A549 (cell line): ENCODE measurements at regions not wholly inside any gene's neighbourhood (a gene's known extent, or its start where the extent isn't known, plus 50 kb on each side); places are given as distances from the start of the nearest gene placed in this dataset.

Experiments
- ATAC-seq, 2 experiments: fragments of 200-7000 bp in 1 of 2; fragments of >200 bp in 1 of 2; cut with Nextera tagmentation in 1 of 2; cut with Tn5 transposase in 1 of 2; 3 replicates each; pipeline versions ENCODE4 v1.8.0 to v1.9.1; 2018 to 2020; ENCODE audit warnings: mild to moderate bottlenecking in 1 of 2, moderate library complexity in 1 of 2
- CTCF ChIA-PET: fragments of 300-600 bp; sonication (Branson Sonifier 250); formaldehyde crosslinking; extraction: SDS; loops from one replicate; lab custom pipeline; 2021; ENCODE audit warnings: antibody characterized with exemption, inconsistent platforms; lab: Yijun Ruan, JAX
- POLR2A ChIA-PET: fragments of 350-600 bp; formaldehyde crosslinking; extraction: SDS; loops from one replicate; lab custom pipeline; 2021; ENCODE audit warnings: antibody characterized with exemption, inconsistent platforms; lab: Yijun Ruan, JAX
- DNase-seq, 2 experiments: peaks; one replicate each; pipeline versions ENCODE4 v3.0.0 to v3.0.0-alpha.2; 2011 to 2016; ENCODE audit warnings: low read depth in 1 of 2, low spot score in 1 of 2
- FAIRE-seq: peaks from 2 replicates; lab custom pipeline; 2011; peaks lifted over from hg19 to GRCh38; lab: Jason Lieb, UNC
- H3K27ac ChIP-seq, 2 experiments: fragments of >200 bp; sonication (Bioruptor Twin); formaldehyde crosslinking; 3 replicates each; pipeline ENCODE4 v1.5.1; 2016 to 2017
- H3K4me1 ChIP-seq: fragments of >200 bp; sonication (Bioruptor Twin); formaldehyde crosslinking; 3 replicates; pipeline ENCODE4 v1.6.1; 2016
- H3K4me2 ChIP-seq: fragments of >200 bp; sonication (Bioruptor Twin); formaldehyde crosslinking; 3 replicates; pipeline ENCODE4 v1.6.1; 2016
- H3K4me3 ChIP-seq: fragments of >200 bp; sonication (Bioruptor Twin); formaldehyde crosslinking; 3 replicates; pipeline ENCODE4 v1.5.1; 2016
- H3K9me3 ChIP-seq: fragments of >200 bp; sonication (Bioruptor Twin); formaldehyde crosslinking; 3 replicates; pipeline ENCODE4 v1.6.1; 2016
- BCL3 ChIP-seq: fragments of >200 bp; sonication (Bioruptor Twin); formaldehyde crosslinking; IDR thresholded peaks from 3 replicates; pipeline ENCODE4 v1.6.1; 2016
- BHLHE40 ChIP-seq: IDR thresholded peaks from 2 replicates; pipeline ENCODE4 v1.6.1; 2012; ENCODE audit warnings: low read depth, low read length, inconsistent platforms
- CBX2 ChIP-seq: fragments of 200-600 bp; sonication (generic); IDR thresholded peaks from 2 replicates; pipeline ENCODE4 v1.6.1; 2016; ENCODE audit warnings: low read depth, mild to moderate bottlenecking, borderline replicate concordance
- CHD4 ChIP-seq: fragments of 200-600 bp; sonication (generic); IDR thresholded peaks from 2 replicates; pipeline ENCODE4 v1.6.1; 2016; ENCODE audit warnings: antibody characterized with exemption, mild to moderate bottlenecking, borderline replicate concordance
- ELK1 ChIP-seq: fragments of 150-350 bp; IDR thresholded peaks from 2 replicates; pipeline ENCODE4 v1.6.1; 2014; ENCODE audit warnings: low read depth, mild to moderate bottlenecking, low read length
- EP300 ChIP-seq, 2 experiments: fragments of >200 bp; sonication (Bioruptor Twin); formaldehyde crosslinking; IDR thresholded peaks; 2 replicates in 1 of 2; 3 replicates in 1 of 2; pipeline ENCODE4 v1.6.1; 2016 to 2017
- FOSB ChIP-seq: fragments of 250-450 bp; sonication (Bioruptor Pico); IDR thresholded peaks from 2 replicates; pipeline ENCODE4 v1.5.0; 2020; ENCODE audit warnings: mild to moderate bottlenecking, moderate library complexity
- FOSL2 ChIP-seq, 2 experiments: fragments of 450-650 bp in 1 of 2; fragments of >200 bp in 1 of 2; sonication (Bioruptor Twin) in 1 of 2; formaldehyde crosslinking; IDR thresholded peaks; 2 replicates each; pipeline versions ENCODE4 v1.5.0 to v1.6.1; 2016 to 2020; ENCODE audit warnings: mild to moderate bottlenecking in 1 of 2, moderate library complexity in 1 of 2
- HDAC2 ChIP-seq: fragments of 200-600 bp; sonication (generic); IDR thresholded peaks from 2 replicates; pipeline ENCODE4 v1.6.1; 2016
- HEYL ChIP-seq: fragments of 250-450 bp; sonication (Bioruptor Pico); IDR thresholded peaks from 2 replicates; pipeline ENCODE4 v1.8.0; 2021; ENCODE audit warnings: mild to moderate bottlenecking, moderate library complexity
- KDM1A ChIP-seq: fragments of 200-600 bp; sonication (generic); IDR thresholded peaks from 2 replicates; pipeline ENCODE4 v1.6.1; 2016; ENCODE audit warnings: low read depth, mild to moderate bottlenecking
- MAZ ChIP-seq: fragments of 150-350 bp; IDR thresholded peaks from 2 replicates; pipeline ENCODE4 v1.6.1; 2014; ENCODE audit warnings: antibody characterized with exemption, low read depth, low read length, borderline replicate concordance
- NPAS2 ChIP-seq: fragments of 250-450 bp; sonication (Bioruptor Pico); IDR thresholded peaks from 2 replicates; pipeline ENCODE4 v1.8.0; 2022; ENCODE audit warnings: mild to moderate bottlenecking, moderate library complexity, borderline replicate concordance
- NR3C1 ChIP-seq: fragments of >200 bp; sonication (Bioruptor Twin); formaldehyde crosslinking; IDR thresholded peaks from 3 replicates; pipeline ENCODE4 v1.6.1; 2017
- POLR2AphosphoS2 ChIP-seq: conservative IDR thresholded peaks from 2 replicates; pipeline ENCODE4 v1.6.1; 2012; ENCODE audit warnings: low read length, improper control_type of control experiment, inconsistent platforms
- RARB ChIP-seq: fragments of 250-450 bp; sonication (Bioruptor Pico); IDR thresholded peaks from 2 replicates; pipeline ENCODE4 v1.8.0; 2021; ENCODE audit warnings: mild to moderate bottlenecking, moderate library complexity
- RCOR1 ChIP-seq: fragments of 150-350 bp; IDR thresholded peaks from 2 replicates; pipeline ENCODE4 v1.6.1; 2014; ENCODE audit warnings: antibody characterized with exemption, low read length, low read depth
- TFCP2L1 ChIP-seq: fragments of 250-450 bp; sonication (Bioruptor Pico); IDR thresholded peaks from 2 replicates; pipeline ENCODE4 v1.5.0; 2021; ENCODE audit warnings: mild to moderate bottlenecking
- TP53 ChIP-seq: fragments of 250-450 bp; sonication (Bioruptor Pico); IDR thresholded peaks from 2 replicates; pipeline ENCODE4 v1.5.0; 2021; ENCODE audit warnings: mild to moderate bottlenecking, moderate library complexity
- whole genome bisulfite sequencing: methylation state at CpG from one replicate; pipeline ENCODE4 v1.1.6; 2017; ENCODE audit errors: missing lambda C conversion rate; 5-methylcytosine and 5-hydroxymethylcytosine counted together
- TF ChIP-seq, protein P1 (sequence below): fragments of 250-450 bp; sonication (Bioruptor Pico); IDR thresholded peaks from 2 replicates; pipeline ENCODE4 v1.5.0; 2021; ENCODE audit warnings: mild to moderate bottlenecking, moderate library complexity, borderline replicate concordance
- TF ChIP-seq, protein P2 (sequence below): fragments of >200 bp; sonication (Bioruptor Twin); formaldehyde crosslinking; IDR thresholded peaks from 2 replicates; pipeline ENCODE4 v1.6.1; 2016
- TF ChIP-seq, protein P3 (sequence below): IDR thresholded peaks from 2 replicates; pipeline ENCODE4 v1.6.1; 2012; ENCODE audit warnings: low read depth, borderline replicate concordance
- TF ChIP-seq, protein P4 (sequence below): fragments of 450-650 bp; IDR thresholded peaks from 2 replicates; pipeline ENCODE4 v1.6.1; 2014; ENCODE audit warnings: antibody characterized with exemption
- TF ChIP-seq, protein P5 (sequence below): fragments of >200 bp; sonication (Bioruptor Twin); formaldehyde crosslinking; IDR thresholded peaks from 3 replicates; pipeline ENCODE4 v1.5.1; 2016

GRCh38 chr16:65500919-65501318, 379.1 kb upstream of the CDH11 start:
- ChIA-PET CTCF (no interaction called here), POLR2A (no interaction called here)
- Histone ChIP-seq H3K4me2 (no peak overlapping the region), H3K27ac (no peak overlapping the region), H3K9me3 (no peaks in the 10 kb centered on the region), H3K4me3 (no peak overlapping the region), H3K4me1 (no peaks in the 10 kb centered on the region)
- 15% methylated on average over 1 of the region's 1 CpG for WGBS
- TF ChIP-seq CBX2 (no peak), NR3C1 (no peak), TFCP2L1 (no peak), HEYL (CRISPR knock-in tag) (no peak)
- ATAC-seq: no peak
- DNase-seq: no peak
- FAIRE-seq: no peak

DNA sequence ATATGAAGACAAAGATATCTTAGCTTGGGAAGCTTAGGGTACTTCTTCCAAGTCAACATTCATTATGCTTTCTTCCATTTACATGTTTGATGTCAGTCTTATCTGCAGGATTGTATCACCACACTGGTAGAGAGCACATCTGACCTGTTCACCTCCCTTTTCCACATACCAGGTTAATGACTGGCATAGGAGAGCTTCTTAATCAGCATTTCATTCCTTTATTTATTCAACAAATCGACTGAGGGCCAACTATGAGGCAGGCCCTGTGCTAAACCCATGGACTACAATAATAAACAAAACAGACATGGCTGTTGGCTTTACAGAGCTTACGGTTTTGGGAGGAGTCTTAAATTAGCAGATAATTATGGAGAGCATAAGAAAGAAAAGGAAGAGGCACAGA, 378.1 kb upstream of the CDH11 start:
- no peak for TF ChIP-seq POLR2AphosphoS2
- TF ChIP-seq, protein P1, sequence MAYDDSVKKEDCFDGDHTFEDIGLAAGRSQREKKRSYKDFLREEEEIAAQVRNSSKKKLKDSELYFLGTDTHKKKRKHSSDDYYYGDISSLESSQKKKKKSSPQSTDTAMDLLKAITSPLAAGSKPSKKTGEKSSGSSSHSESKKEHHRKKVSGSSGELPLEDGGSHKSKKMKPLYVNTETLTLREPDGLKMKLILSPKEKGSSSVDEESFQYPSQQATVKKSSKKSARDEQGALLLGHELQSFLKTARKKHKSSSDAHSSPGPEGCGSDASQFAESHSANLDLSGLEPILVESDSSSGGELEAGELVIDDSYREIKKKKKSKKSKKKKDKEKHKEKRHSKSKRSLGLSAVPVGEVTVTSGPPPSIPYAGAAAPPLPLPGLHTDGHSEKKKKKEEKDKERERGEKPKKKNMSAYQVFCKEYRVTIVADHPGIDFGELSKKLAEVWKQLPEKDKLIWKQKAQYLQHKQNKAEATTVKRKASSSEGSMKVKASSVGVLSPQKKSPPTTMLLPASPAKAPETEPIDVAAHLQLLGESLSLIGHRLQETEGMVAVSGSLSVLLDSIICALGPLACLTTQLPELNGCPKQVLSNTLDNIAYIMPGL: no peak
- no peak for TF ChIP-seq RCOR1
- TF ChIP-seq, protein P2, sequence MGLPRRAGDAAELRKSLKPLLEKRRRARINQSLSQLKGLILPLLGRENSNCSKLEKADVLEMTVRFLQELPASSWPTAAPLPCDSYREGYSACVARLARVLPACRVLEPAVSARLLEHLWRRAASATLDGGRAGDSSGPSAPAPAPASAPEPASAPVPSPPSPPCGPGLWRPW: no peak
- TF ChIP-seq NR3C1: no peak
- TF ChIP-seq EP300 (IDR thresholded peaks at IDR 0.05): no peak
- TF ChIP-seq, protein P3, sequence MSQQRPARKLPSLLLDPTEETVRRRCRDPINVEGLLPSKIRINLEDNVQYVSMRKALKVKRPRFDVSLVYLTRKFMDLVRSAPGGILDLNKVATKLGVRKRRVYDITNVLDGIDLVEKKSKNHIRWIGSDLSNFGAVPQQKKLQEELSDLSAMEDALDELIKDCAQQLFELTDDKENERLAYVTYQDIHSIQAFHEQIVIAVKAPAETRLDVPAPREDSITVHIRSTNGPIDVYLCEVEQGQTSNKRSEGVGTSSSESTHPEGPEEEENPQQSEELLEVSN: no peak
- TF ChIP-seq FOSB (CRISPR knock-in tag): no peak
- WGBS: 0% methylated on average over 2 of the region's 2 CpGs
- Histone ChIP-seq H3K4me3 (no peak overlapping the region), H3K9me3 (no peaks in the 10 kb centered on the region), H3K27ac (no peak overlapping the region), H3K4me2 (no peak overlapping the region), H3K4me1 (no peaks in the 10 kb centered on the region)
- FAIRE-seq: no peak
- DNase-seq: no peak
- no peak for ATAC-seq
- CTCF ChIA-PET: no interaction called here
- POLR2A ChIA-PET: no interaction called here

- Histone ChIP-seq H3K4me1 (no peaks in the 10 kb centered on the region), H3K4me3 (no peak overlapping the region), H3K27ac (no peak overlapping the region), H3K4me2 (no peak overlapping the region)
- FAIRE-seq (no peak), DNase-seq (no peak)
- 5% methylated on average over 1 of the region's 1 CpG for WGBS
- ChIA-PET POLR2A (no interaction called here), CTCF (no interaction called here)
- no peak for TF ChIP-seq TFCP2L1
- TF ChIP-seq FOSB (CRISPR knock-in tag): no peak
- TF ChIP-seq, protein P4, sequence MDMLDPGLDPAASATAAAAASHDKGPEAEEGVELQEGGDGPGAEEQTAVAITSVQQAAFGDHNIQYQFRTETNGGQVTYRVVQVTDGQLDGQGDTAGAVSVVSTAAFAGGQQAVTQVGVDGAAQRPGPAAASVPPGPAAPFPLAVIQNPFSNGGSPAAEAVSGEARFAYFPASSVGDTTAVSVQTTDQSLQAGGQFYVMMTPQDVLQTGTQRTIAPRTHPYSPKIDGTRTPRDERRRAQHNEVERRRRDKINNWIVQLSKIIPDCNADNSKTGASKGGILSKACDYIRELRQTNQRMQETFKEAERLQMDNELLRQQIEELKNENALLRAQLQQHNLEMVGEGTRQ: no peak
- no peak for TF ChIP-seq MAZ
- TF ChIP-seq, protein P2: no peak
- TF ChIP-seq TP53 (CRISPR knock-in tag): no peak
- no peak for TF ChIP-seq CHD4
- no peak for TF ChIP-seq RARB (CRISPR knock-in tag)
- no peak for TF ChIP-seq EP300 (IDR thresholded peaks at IDR 0.05)
- TF ChIP-seq, protein P5, sequence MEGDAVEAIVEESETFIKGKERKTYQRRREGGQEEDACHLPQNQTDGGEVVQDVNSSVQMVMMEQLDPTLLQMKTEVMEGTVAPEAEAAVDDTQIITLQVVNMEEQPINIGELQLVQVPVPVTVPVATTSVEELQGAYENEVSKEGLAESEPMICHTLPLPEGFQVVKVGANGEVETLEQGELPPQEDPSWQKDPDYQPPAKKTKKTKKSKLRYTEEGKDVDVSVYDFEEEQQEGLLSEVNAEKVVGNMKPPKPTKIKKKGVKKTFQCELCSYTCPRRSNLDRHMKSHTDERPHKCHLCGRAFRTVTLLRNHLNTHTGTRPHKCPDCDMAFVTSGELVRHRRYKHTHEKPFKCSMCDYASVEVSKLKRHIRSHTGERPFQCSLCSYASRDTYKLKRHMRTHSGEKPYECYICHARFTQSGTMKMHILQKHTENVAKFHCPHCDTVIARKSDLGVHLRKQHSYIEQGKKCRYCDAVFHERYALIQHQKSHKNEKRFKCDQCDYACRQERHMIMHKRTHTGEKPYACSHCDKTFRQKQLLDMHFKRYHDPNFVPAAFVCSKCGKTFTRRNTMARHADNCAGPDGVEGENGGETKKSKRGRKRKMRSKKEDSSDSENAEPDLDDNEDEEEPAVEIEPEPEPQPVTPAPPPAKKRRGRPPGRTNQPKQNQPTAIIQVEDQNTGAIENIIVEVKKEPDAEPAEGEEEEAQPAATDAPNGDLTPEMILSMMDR: no peak
- no peak for TF ChIP-seq FOSL2 (IDR thresholded peaks at IDR 0.05)
- no peak for TF ChIP-seq FOSL2 (CRISPR knock-in tag; IDR thresholded peaks at IDR 0.05)
- no peak for TF ChIP-seq KDM1A
- no peak for TF ChIP-seq BHLHE40
- no peak for TF ChIP-seq NPAS2 (CRISPR knock-in tag)
- TF ChIP-seq, protein P3: no peak
- no peak for TF ChIP-seq HDAC2
- TF ChIP-seq ELK1: no peak
- TF ChIP-seq BCL3: no peak
- no peak for TF ChIP-seq POLR2AphosphoS2
- TF ChIP-seq, all 56 proteins: peak for 0
- no peak for ATAC-seq
- H3K9me3 ChIP-seq: no peaks in the 10 kb centered on the region
Measured at GRCh38 chr16:65499566-65499965, 377.7 kb upstream of the CDH11 start.
